ENCODE measurements at regions not wholly inside any gene's neighbourhood (a gene's known extent, or its start where the extent isn't known, plus 50 kb on each side); places are given as distances from the start of the nearest gene placed in this dataset.
"Not testable (repeated sequence)": the region's sequence is repeated elsewhere in the genome, so short reads cannot be mapped to it uniquely, and the experiment has no call there.

GRCh38 chr5:100119903-100120302 lies 415.3 kb upstream of the FAM174A start:
- Histone ChIP-seq H4K8ac (ENCODE audit: low read depth, low read length) (no peak overlapping the region), H2BK5ac (ENCODE audit: low read depth, low read length, poor library complexity) (no peak overlapping the region), H3K9me3 (ENCODE audit: insufficient read depth, low read depth, low read length) (no peaks in the 10 kb centered on the region), H3K79me1 (ENCODE audit: low read length) (no peaks in the 10 kb centered on the region), H2BK120ac (ENCODE audit: insufficient read depth, low read length, poor library complexity) (no peak overlapping the region), H3K4ac (ENCODE audit: low read depth, low read length) (no peak overlapping the region), H4K91ac (ENCODE audit: low read depth, low read length) (no peak overlapping the region), H2AFZ (ENCODE audit: insufficient read depth, low read length, poor library complexity) (no peak overlapping the region), H2BK12ac (ENCODE audit: low read length) (no peak overlapping the region), H3K36me3 (ENCODE audit: control insufficient read depth in 1 of 2, insufficient read depth in 2 of 2, low read length in 2 of 2) (no peaks in the 10 kb centered on the region), H3K9ac (ENCODE audit: low read length) (no peak overlapping the region), H3K27ac (ENCODE audit: low read depth, low read length) (no peak overlapping the region), H3K4me2 (ENCODE audit: low read length) (no peak overlapping the region), H4K12ac (ENCODE audit: low read depth, low read length) (no peak overlapping the region), H2AK5ac (ENCODE audit: low read length) (no peak overlapping the region), H3K27me3 (ENCODE audit: insufficient read depth, low read length) (no peaks in the 10 kb centered on the region), H3K79me2 (ENCODE audit: control insufficient read depth, insufficient read depth, low read length, poor library complexity) (no peaks in the 10 kb centered on the region), H3K4me3 (ENCODE audit: low read depth, low read length) (no peak overlapping the region), H3K4me1 (ENCODE audit: control insufficient read depth in 1 of 2, insufficient read depth in 2 of 2, low read length in 2 of 2) (no peaks in the 10 kb centered on the region), H3K14ac (ENCODE audit: low read length) (no peak overlapping the region), H3K23ac (ENCODE audit: low read length) (no peak overlapping the region), H3K18ac (ENCODE audit: low read length) (no peak overlapping the region)
- WGBS (ENCODE audit: extremely low coverage, insufficient coverage, insufficient read length), result no CpG with 5 or more reads among the region's 1 CpG
- DNase-seq, result no peak

- Histone ChIP-seq H3K14ac (ENCODE audit: low read length) (no peak overlapping the region), H3K9me3 (ENCODE audit: insufficient read depth, low read depth, low read length) (peaks cover 6% of the 10 kb centered on the region), H3K79me2 (ENCODE audit: control insufficient read depth, insufficient read depth, low read length, poor library complexity) (no peaks in the 10 kb centered on the region), H3K36me3 (ENCODE audit: control insufficient read depth in 1 of 2, insufficient read depth in 2 of 2, low read length in 2 of 2) (no peaks in the 10 kb centered on the region), H3K79me1 (ENCODE audit: low read length) (no peaks in the 10 kb centered on the region), H3K4me1 (ENCODE audit: control insufficient read depth in 1 of 2, insufficient read depth in 2 of 2, low read length in 2 of 2) (no peaks in the 10 kb centered on the region), H4K12ac (ENCODE audit: low read depth, low read length) (no peak overlapping the region), H3K23ac (ENCODE audit: low read length) (no peak overlapping the region), H2BK5ac (ENCODE audit: low read depth, low read length, poor library complexity) (no peak overlapping the region), H2BK12ac (ENCODE audit: low read length) (no peak overlapping the region), H2AK5ac (ENCODE audit: low read length) (no peak overlapping the region), H4K91ac (ENCODE audit: low read depth, low read length) (no peak overlapping the region), H2AFZ (ENCODE audit: insufficient read depth, low read length, poor library complexity) (no peak overlapping the region), H3K27me3 (ENCODE audit: insufficient read depth, low read length) (no peaks in the 10 kb centered on the region), H3K4me2 (ENCODE audit: low read length) (no peak overlapping the region), H3K27ac (ENCODE audit: low read depth, low read length) (no peak overlapping the region), H2BK120ac (ENCODE audit: insufficient read depth, low read length, poor library complexity) (no peak overlapping the region), H3K4me3 (ENCODE audit: low read depth, low read length) (no peak overlapping the region), H3K4ac (ENCODE audit: low read depth, low read length) (no peak overlapping the region), H3K18ac (ENCODE audit: low read length) (no peak overlapping the region), H4K8ac (ENCODE audit: low read depth, low read length) (no peak overlapping the region), H3K9ac (ENCODE audit: low read length) (no peak overlapping the region)
- DNase-seq, result no peak
- WGBS (ENCODE audit: extremely low coverage, insufficient coverage, insufficient read length), result no CpG with 5 or more reads among the region's 2 CpGs
These were observed 424.7 kb upstream of the FAM174A start for GRCh38 chr5:100110497-100110896.

- Histone ChIP-seq H3K27ac (ENCODE audit: low read depth, low read length) (no peak overlapping the region), H3K9me3 (ENCODE audit: insufficient read depth, low read depth, low read length) (peaks cover 6% of the 10 kb centered on the region), H3K36me3 (ENCODE audit: control insufficient read depth in 1 of 2, insufficient read depth in 2 of 2, low read length in 2 of 2) (no peaks in the 10 kb centered on the region), H4K8ac (ENCODE audit: low read depth, low read length) (no peak overlapping the region), H3K14ac (ENCODE audit: low read length) (no peak overlapping the region), H2BK120ac (ENCODE audit: insufficient read depth, low read length, poor library complexity) (no peak overlapping the region), H4K12ac (ENCODE audit: low read depth, low read length) (no peak overlapping the region), H3K18ac (ENCODE audit: low read length) (no peak overlapping the region), H3K4ac (ENCODE audit: low read depth, low read length) (no peak overlapping the region), H2AFZ (ENCODE audit: insufficient read depth, low read length, poor library complexity) (no peak overlapping the region), H3K9ac (ENCODE audit: low read length) (no peak overlapping the region), H2BK12ac (ENCODE audit: low read length) (no peak overlapping the region), H3K79me1 (ENCODE audit: low read length) (no peaks in the 10 kb centered on the region), H2AK5ac (ENCODE audit: low read length) (no peak overlapping the region), H3K27me3 (ENCODE audit: insufficient read depth, low read length) (no peaks in the 10 kb centered on the region), H4K91ac (ENCODE audit: low read depth, low read length) (no peak overlapping the region), H3K4me1 (ENCODE audit: control insufficient read depth in 1 of 2, insufficient read depth in 2 of 2, low read length in 2 of 2) (no peaks in the 10 kb centered on the region), H3K23ac (ENCODE audit: low read length) (no peak overlapping the region), H3K4me2 (ENCODE audit: low read length) (no peak overlapping the region), H3K4me3 (ENCODE audit: low read depth, low read length) (no peak overlapping the region), H3K79me2 (ENCODE audit: control insufficient read depth, insufficient read depth, low read length, poor library complexity) (no peaks in the 10 kb centered on the region), H2BK5ac (ENCODE audit: low read depth, low read length, poor library complexity) (no peak overlapping the region)
- no peak for DNase-seq
- no CpG with 5 or more reads among the region's 3 CpGs for WGBS (ENCODE audit: extremely low coverage, insufficient coverage, insufficient read length)
These were observed 426.3 kb upstream of the FAM174A start for GRCh38 chr5:100108883-100109282.

GRCh38 chr5:100103592-100104119 lies 431.5 kb upstream of the FAM174A start:
- H4K8ac ChIP-seq (ENCODE audit: low read depth, low read length); H2BK12ac ChIP-seq (ENCODE audit: low read length); H2BK5ac ChIP-seq (ENCODE audit: low read depth, low read length, poor library complexity); H3K9me3 ChIP-seq (ENCODE audit: insufficient read depth, low read depth, low read length); H3K9ac ChIP-seq (ENCODE audit: low read length); H4K91ac ChIP-seq (ENCODE audit: low read depth, low read length); H3K4me2 ChIP-seq (ENCODE audit: low read length); H3K4me1 ChIP-seq (ENCODE audit: control insufficient read depth in 1 of 2, insufficient read depth in 2 of 2, low read length in 2 of 2); H2BK120ac ChIP-seq (ENCODE audit: insufficient read depth, low read length, poor library complexity); H2AK5ac ChIP-seq (ENCODE audit: low read length); H3K23ac ChIP-seq (ENCODE audit: low read length); H2AFZ ChIP-seq (ENCODE audit: insufficient read depth, low read length, poor library complexity); H3K36me3 ChIP-seq (ENCODE audit: control insufficient read depth in 1 of 2, insufficient read depth in 2 of 2, low read length in 2 of 2); H3K79me2 ChIP-seq (ENCODE audit: control insufficient read depth, insufficient read depth, low read length, poor library complexity); H3K27me3 ChIP-seq (ENCODE audit: insufficient read depth, low read length); H3K18ac ChIP-seq (ENCODE audit: low read length); H4K12ac ChIP-seq (ENCODE audit: low read depth, low read length); H3K4me3 ChIP-seq (ENCODE audit: low read depth, low read length); H3K4ac ChIP-seq (ENCODE audit: low read depth, low read length); H3K79me1 ChIP-seq (ENCODE audit: low read length); H3K27ac ChIP-seq (ENCODE audit: low read depth, low read length); H3K14ac ChIP-seq (ENCODE audit: low read length); DNase-seq: not testable (repeated sequence)
- WGBS (ENCODE audit: extremely low coverage, insufficient coverage, insufficient read length), result no CpG with 5 or more reads among the region's 1 CpG
